IPS DF 6.9 (cell line): ENCODE measurements at regions not wholly inside any gene's neighbourhood (a gene's known extent, or its start where the extent isn't known, plus 50 kb on each side); places are given as distances from the start of the nearest gene placed in this dataset.

Source experiments
- DNase-seq: peaks from one replicate; pipeline ENCODE4 v3.0.0-alpha.2; 2013; ENCODE audit warnings: low read depth, low spot score
- H3K27ac ChIP-seq: one replicate; pipeline ENCODE4 v1.5.1; 2013; ENCODE audit warnings: low read length, control low read depth
- H3K27me3 ChIP-seq: 2 replicates; pipeline ENCODE4 v1.6.1; 2013; ENCODE audit warnings: mild to moderate bottlenecking, low read length; ENCODE audit not compliant: control insufficient read depth, insufficient read depth
- H3K36me3 ChIP-seq: 2 replicates; pipeline ENCODE4 v1.6.1; 2013; ENCODE audit warnings: low read length; ENCODE audit not compliant: control insufficient read depth, insufficient read depth
- H3K4me1 ChIP-seq: 2 replicates; pipeline ENCODE4 v1.6.1; 2013; ENCODE audit warnings: low read length; ENCODE audit not compliant: control insufficient read depth, insufficient read depth
- H3K4me3 ChIP-seq: 2 replicates; pipeline ENCODE4 v1.5.1; 2013; ENCODE audit warnings: mild to moderate bottlenecking, low read length
- H3K9me3 ChIP-seq: 2 replicates; pipeline ENCODE4 v1.6.1; 2013; ENCODE audit warnings: low read length, inconsistent platforms; ENCODE audit not compliant: control insufficient read depth, insufficient read depth
- WGBS: extraction: QIAGEN DNeasy Blood & Tissue Kit; methylation state at CpG from one replicate; pipeline ENCODE4 v1.1.7; 2013; ENCODE audit warnings: mixed read lengths, missing lambda C conversion rate; ENCODE audit not compliant: insufficient read length, insufficient coverage; 5-methylcytosine and 5-hydroxymethylcytosine counted together

- H3K4me3 ChIP-seq: no peak overlapping the region
- no peak for DNase-seq
- no peaks in the 10 kb centered on the region for H3K36me3 ChIP-seq
- H3K27ac ChIP-seq: no peak overlapping the region
- H3K4me1 ChIP-seq: no peaks in the 10 kb centered on the region
- H3K9me3 ChIP-seq: no peaks in the 10 kb centered on the region
- WGBS: no CpG with 5 or more reads among the region's 1 CpG
- H3K27me3 ChIP-seq: 0 out of 2 replicates have a peak, but pooled peaks cover 1% of the 10 kb centered on the region
Observed at GRCh38 chr4:11037637-11038036, 353.1 kb upstream of the CLNK start.

- WGBS: no CpG with 5 or more reads among the region's 3 CpGs
- Histone ChIP-seq H3K4me1 (no peaks in the 10 kb centered on the region), H3K36me3 (no peaks in the 10 kb centered on the region), H3K9me3 (no peaks in the 10 kb centered on the region), H3K27me3 (no peaks in the 10 kb centered on the region), H3K4me3 (no peak overlapping the region), H3K27ac (no peak overlapping the region)
- no peak for DNase-seq
Observed at GRCh38 chr4:11028334-11028733, 343.8 kb upstream of the CLNK start.

GRCh38 chr4:11021333-11021732 is 336.8 kb upstream of the CLNK start:
- Histone ChIP-seq H3K27ac (no peak overlapping the region), H3K9me3 (no peaks in the 10 kb centered on the region), H3K4me3 (no peak overlapping the region), H3K27me3 (no peaks in the 10 kb centered on the region), H3K4me1 (no peaks in the 10 kb centered on the region), H3K36me3 (no peaks in the 10 kb centered on the region)
- DNase-seq: no peak
- no CpG with 5 or more reads among the region's 3 CpGs for WGBS

- H3K27ac ChIP-seq: no peak overlapping the region
- no peak overlapping the region for H3K4me3 ChIP-seq
- no peaks in the 10 kb centered on the region for H3K9me3 ChIP-seq
- no peaks in the 10 kb centered on the region for H3K4me1 ChIP-seq
- no CpG with 5 or more reads among the region's 8 CpGs for WGBS
- no peak for DNase-seq
- no peaks in the 10 kb centered on the region for H3K36me3 ChIP-seq
- no peaks in the 10 kb centered on the region for H3K27me3 ChIP-seq
Observed at GRCh38 chr4:11019451-11020240, 335.1 kb upstream of the CLNK start.

GRCh38 chr4:11014199-11014598 is 329.6 kb upstream of the CLNK start:
- Histone ChIP-seq H3K27ac (no peak overlapping the region), H3K4me3 (no peak overlapping the region), H3K4me1 (no peaks in the 10 kb centered on the region), H3K36me3 (no peaks in the 10 kb centered on the region), H3K9me3 (no peaks in the 10 kb centered on the region), H3K27me3 (no peaks in the 10 kb centered on the region)
- DNase-seq: no peak

- no peaks in the 10 kb centered on the region for H3K36me3 ChIP-seq
- DNase-seq: no peak
- no peak overlapping the region for H3K27ac ChIP-seq
- no peaks in the 10 kb centered on the region for H3K4me1 ChIP-seq
- H3K9me3 ChIP-seq: no peaks in the 10 kb centered on the region
- no peaks in the 10 kb centered on the region for H3K27me3 ChIP-seq
- no peak overlapping the region for H3K4me3 ChIP-seq
- WGBS: 100% methylated on average over 1 of the region's 3 CpGs
Observed at GRCh38 chr4:11013094-11013664, 328.6 kb upstream of the CLNK start.

GRCh38 chr4:11011249-11011648 is 326.7 kb upstream of the CLNK start:
- H3K4me1 ChIP-seq: no peaks in the 10 kb centered on the region
- no peak for DNase-seq
- H3K4me3 ChIP-seq: no peak overlapping the region
- H3K27ac ChIP-seq: no peak overlapping the region
- no peaks in the 10 kb centered on the region for H3K27me3 ChIP-seq
- H3K9me3 ChIP-seq: no peaks in the 10 kb centered on the region
- H3K36me3 ChIP-seq: no peaks in the 10 kb centered on the region
- no CpG with 5 or more reads among the region's 3 CpGs for WGBS

GRCh38 chr4:11010624-11011023 is 326.1 kb upstream of the CLNK start:
- Histone ChIP-seq H3K4me1 (no peaks in the 10 kb centered on the region), H3K9me3 (no peaks in the 10 kb centered on the region), H3K27ac (no peak overlapping the region), H3K36me3 (no peaks in the 10 kb centered on the region), H3K27me3 (no peaks in the 10 kb centered on the region), H3K4me3 (no peak overlapping the region)
- no CpG with 5 or more reads among the region's 2 CpGs for WGBS
- no peak for DNase-seq

- DNase-seq: no peak
- no CpG with 5 or more reads among the region's 1 CpG for WGBS
- Histone ChIP-seq H3K4me1 (no peaks in the 10 kb centered on the region), H3K27me3 (no peaks in the 10 kb centered on the region), H3K9me3 (no peaks in the 10 kb centered on the region), H3K36me3 (no peaks in the 10 kb centered on the region), H3K27ac (no peak overlapping the region), H3K4me3 (no peak overlapping the region)
Observed at GRCh38 chr4:11009281-11009680, 324.7 kb upstream of the CLNK start.

GRCh38 chr4:11005300-11005699 is 320.7 kb upstream of the CLNK start:
- H3K9me3 ChIP-seq: no peaks in the 10 kb centered on the region
- no peak overlapping the region for H3K4me3 ChIP-seq
- no peak overlapping the region for H3K27ac ChIP-seq
- no peak for DNase-seq
- H3K27me3 ChIP-seq: no peaks in the 10 kb centered on the region
- no peaks in the 10 kb centered on the region for H3K4me1 ChIP-seq
- no peaks in the 10 kb centered on the region for H3K36me3 ChIP-seq
- WGBS: no CpG with 5 or more reads among the region's 4 CpGs

- Histone ChIP-seq H3K4me3 (no peak overlapping the region), H3K27ac (no peak overlapping the region), H3K4me1 (no peaks in the 10 kb centered on the region), H3K36me3 (no peaks in the 10 kb centered on the region), H3K27me3 (no peaks in the 10 kb centered on the region), H3K9me3 (no peaks in the 10 kb centered on the region)
- no peak for DNase-seq
- WGBS: no CpG with 5 or more reads among the region's 6 CpGs
Observed at GRCh38 chr4:11004818-11005217, 320.2 kb upstream of the CLNK start.
